CD14-positive monocyte (primary cell): ENCODE measurements at regions not wholly inside any gene's neighbourhood (a gene's known extent, or its start where the extent isn't known, plus 50 kb on each side); places are given as distances from the start of the nearest gene placed in this dataset.

Experiments
- DNase-seq, 3 donors: peaks; one replicate each; pipeline ENCODE4 v3.0.0-alpha.2; 2011 to 2022
- H2AFZ ChIP-seq: 2 replicates; pipeline ENCODE4 v1.6.0; 2012; ENCODE audit warnings: mild to moderate bottlenecking, low read depth, low read length, inconsistent platforms; ENCODE audit not compliant: insufficient read depth, poor library complexity, severe bottlenecking
- H3K27ac ChIP-seq, 2 donors: 1 replicate in 1 of 2; 2 replicates in 1 of 2; pipeline ENCODE4 v1.5.1; 2012 to 2013; ENCODE audit warnings: low read length in 2 of 2, control low read depth in 1 of 2, inconsistent platforms in 1 of 2, low read depth in 1 of 2, mild to moderate bottlenecking in 1 of 2
- H3K27me3 ChIP-seq, 2 donors: one replicate each; pipeline versions ENCODE4 v1.6.0 to v1.6.1; 2011 to 2013; ENCODE audit warnings: low read length in 2 of 2; ENCODE audit not compliant: control insufficient read depth in 2 of 2, insufficient read depth in 2 of 2
- H3K36me3 ChIP-seq, 2 donors: replicated peaks in 1 of 2; 1 replicate in 1 of 2; 2 replicates in 1 of 2; pipeline versions ENCODE4 v1.5.1 to v1.6.1; 2012 to 2013; ENCODE audit warnings: low read length in 2 of 2, control low read depth in 1 of 2, inconsistent platforms in 1 of 2, mild to moderate bottlenecking in 1 of 2; ENCODE audit not compliant: insufficient read depth in 2 of 2, control insufficient read depth in 1 of 2
- H3K4me1 ChIP-seq, 2 donors: 1 replicate in 1 of 2; 2 replicates in 1 of 2; pipeline versions ENCODE4 v1.5.1 to v1.6.1; 2012 to 2013; ENCODE audit warnings: low read length in 2 of 2, control low read depth in 1 of 2, inconsistent platforms in 1 of 2, mild to moderate bottlenecking in 1 of 2, moderate library complexity in 1 of 2; ENCODE audit not compliant: insufficient read depth in 2 of 2, control insufficient read depth in 1 of 2
- H3K4me2 ChIP-seq: replicated peaks from 2 replicates; pipeline ENCODE3; 2012; ENCODE audit warnings: low read length, moderate library complexity, mild to moderate bottlenecking; ENCODE audit not compliant: poor library complexity, severe bottlenecking; ENCODE audit errors: extremely low read depth
- H3K4me3 ChIP-seq, 3 experiments: fragments of 200-600 bp in 1 of 3; sonication (generic) in 1 of 3; replicated peaks in 1 of 3; 1 replicate in 2 of 3; 2 replicates in 1 of 3; pipeline ENCODE4 v1.5.1; 2011 to 2013; ENCODE audit warnings: low read length in 3 of 3, mild to moderate bottlenecking in 3 of 3, control low read depth in 2 of 3, low read depth in 2 of 3, inconsistent platforms in 1 of 3, moderate library complexity in 1 of 3
- H3K79me2 ChIP-seq: 2 replicates; pipeline ENCODE4 v1.6.0; 2012; ENCODE audit warnings: mild to moderate bottlenecking, control low read depth, inconsistent platforms, low read length, moderate library complexity; ENCODE audit not compliant: insufficient read depth
- H3K9ac ChIP-seq: 2 replicates; pipeline ENCODE4 v1.6.0; 2017; ENCODE audit warnings: low read length, mild to moderate bottlenecking; ENCODE audit not compliant: insufficient read depth, poor library complexity, severe bottlenecking
- H3K9me3 ChIP-seq, 2 donors: replicated peaks in 1 of 2; 1 replicate in 1 of 2; 2 replicates in 1 of 2; pipeline versions ENCODE4 v1.5.1 to v1.6.1; 2012 to 2013; ENCODE audit warnings: low read length in 2 of 2, control low read depth in 1 of 2; ENCODE audit not compliant: control insufficient read depth in 1 of 2, insufficient read depth in 1 of 2
- H4K20me1 ChIP-seq: 2 replicates; pipeline ENCODE4 v1.6.0; 2012; ENCODE audit warnings: mild to moderate bottlenecking, low read length, control low read depth, moderate library complexity; ENCODE audit not compliant: insufficient read depth
- H3K27ac Mint-ChIP-seq, 7 donors: one replicate each; pipeline ENCODE4 v1.8.0; 2020; ENCODE audit warnings: mild to moderate bottlenecking in 7 of 7, mixed read lengths in 7 of 7, moderate library complexity in 6 of 7, inconsistent platforms in 2 of 7
- H3K27me3 Mint-ChIP-seq, 3 donors: one replicate each; pipeline ENCODE4 v1.8.0; 2021 to 2022; ENCODE audit warnings: low read depth in 3 of 3, mild to moderate bottlenecking in 3 of 3, mixed read lengths in 3 of 3, moderate library complexity in 3 of 3, inconsistent platforms in 1 of 3
- H3K36me3 Mint-ChIP-seq, 2 donors: one replicate each; pipeline ENCODE4 v1.8.0; 2020; ENCODE audit warnings: mixed read lengths in 2 of 2, inconsistent platforms in 1 of 2, mild to moderate bottlenecking in 1 of 2
- H3K4me1 Mint-ChIP-seq: one replicate; pipeline ENCODE4 v1.8.0; 2020; ENCODE audit warnings: mild to moderate bottlenecking, mixed read lengths
- H3K4me3 Mint-ChIP-seq, 2 donors: one replicate each; pipeline ENCODE4 v1.8.0; 2020; ENCODE audit warnings: mild to moderate bottlenecking in 2 of 2, mixed read lengths in 2 of 2, moderate library complexity in 1 of 2
- H3K9me3 Mint-ChIP-seq, 7 donors: one replicate each; pipeline ENCODE4 v1.8.0; 2020 to 2022; ENCODE audit warnings: mixed read lengths in 7 of 7, mild to moderate bottlenecking in 6 of 7, moderate library complexity in 6 of 7, inconsistent platforms in 2 of 7
- CTCF ChIP-seq: fragments of 200-600 bp; IDR thresholded peaks from one replicate; pipeline ENCODE4 v1.8.0; 2022; ENCODE audit warnings: antibody characterized with exemption, mild to moderate bottlenecking
- WGBS: methylation state at CpG from one replicate; pipeline ENCODE4 v1.1.5; 2013; ENCODE audit warnings: missing lambda C conversion rate; ENCODE audit not compliant: insufficient coverage; 5-methylcytosine and 5-hydroxymethylcytosine counted together
- intact Hi-C, 2 donors: fragments of 100-400 bp; cut with micrococcal nuclease; formaldehyde crosslinking; loops; one replicate each; pipeline versions ENCODE4 v1.15.0 to v1.15.1; 2023

DNA sequence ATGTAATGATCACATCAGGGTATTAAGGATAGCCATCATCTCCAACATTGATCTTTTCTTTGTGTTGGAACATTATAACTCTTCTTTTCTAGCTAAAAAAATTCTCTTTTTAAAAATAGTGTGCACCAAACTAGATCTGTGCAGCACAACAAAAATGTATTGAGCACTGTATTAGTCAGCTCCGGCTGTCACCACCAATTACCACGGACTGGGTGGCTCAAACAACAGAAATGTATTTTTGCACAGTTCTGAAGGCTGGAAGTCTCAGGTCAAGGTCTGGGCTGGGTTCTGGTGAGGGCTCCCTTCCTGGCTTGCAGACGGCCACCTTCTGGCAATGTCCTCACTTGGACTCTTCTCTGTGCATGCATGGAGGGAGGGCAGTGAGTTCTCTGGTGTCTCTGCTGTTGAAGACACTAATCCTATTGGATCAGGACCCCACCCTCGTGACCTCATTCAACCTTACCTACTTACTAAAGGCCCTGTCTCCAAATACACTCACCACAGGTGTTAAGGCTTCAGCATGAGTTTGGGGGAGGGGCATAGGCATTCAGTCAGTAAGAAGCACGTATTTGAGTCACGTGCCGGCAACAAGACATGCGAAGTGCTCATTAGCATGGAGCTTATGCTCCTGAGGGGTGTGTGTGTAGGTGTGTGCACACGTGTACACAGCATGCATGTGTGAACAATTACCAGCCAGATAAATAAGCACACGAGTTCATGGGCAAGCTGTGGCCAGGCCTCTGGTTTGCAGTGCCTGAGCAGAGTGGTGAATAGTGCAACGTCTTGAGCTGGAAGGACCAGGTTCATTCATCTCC lies 89.4 kb upstream of the SH3PXD2B start:
- Histone ChIP-seq H3K27me3 (no peaks in the 10 kb centered on the region), H4K20me1 (no peaks in the 10 kb centered on the region), H3K27ac (no peak overlapping the region), H3K4me3 (no peak overlapping the region), H3K9me3 (no peaks in the 10 kb centered on the region), H3K36me3 (no peaks in the 10 kb centered on the region), H3K79me2 (no peaks in the 10 kb centered on the region), H3K4me2 (no peak overlapping the region), H3K9ac (no peak overlapping the region), H2AFZ (no peak overlapping the region), H3K4me1 (no peaks in the 10 kb centered on the region)
- no peak for TF ChIP-seq CTCF
- DNase-seq: no peak
- H3K27ac Mint-ChIP-seq: no peak overlapping the region
- H3K9me3 Mint-ChIP-seq: peaks cover 0 to 2% (median 0%) of the 10 kb centered on the region in 7 donors
- H3K27me3 Mint-ChIP-seq: peaks cover 1 to 8% (median 7%) of the 10 kb centered on the region in 3 donors
- intact Hi-C loops: no loop called here
- WGBS: 93% methylated on average over 9 of the region's 11 CpGs
- no peak overlapping the region for H3K4me3 Mint-ChIP-seq
- no peaks in the 10 kb centered on the region for H3K36me3 Mint-ChIP-seq
- H3K4me1 Mint-ChIP-seq: no peaks in the 10 kb centered on the region

DNA sequence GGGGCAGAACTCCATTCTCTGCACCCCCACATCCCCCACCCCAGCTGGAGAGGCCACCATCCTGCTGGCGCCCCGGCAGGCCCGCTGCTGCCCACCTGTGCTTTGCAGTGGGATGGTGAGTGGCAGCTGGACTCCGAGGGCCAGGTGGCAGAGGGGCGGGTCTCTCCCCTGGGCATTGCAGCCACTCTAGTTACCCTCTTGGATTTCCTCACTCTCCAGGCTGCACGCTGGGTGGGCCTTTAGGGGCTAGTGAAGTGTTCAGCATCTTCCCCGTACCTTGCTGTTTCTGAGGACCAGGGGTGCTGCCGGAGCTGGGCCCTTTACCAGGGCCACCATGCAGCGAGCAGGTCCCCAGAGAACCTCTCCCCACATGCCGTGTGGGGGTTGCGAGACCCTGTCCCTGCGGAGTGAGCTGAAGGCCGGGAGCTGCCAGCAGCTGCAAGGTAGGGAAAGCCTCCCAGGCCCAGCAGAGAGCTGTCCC lies 88.4 kb upstream of the SH3PXD2B start:
- no peak overlapping the region for H3K27ac ChIP-seq
- no peak overlapping the region for H3K4me2 ChIP-seq
- no peak overlapping the region for H3K9ac ChIP-seq
- no peaks in the 10 kb centered on the region for H3K36me3 ChIP-seq
- Mint-ChIP-seq H3K9me3 (peaks cover 0 to 2% (median 0%) of the 10 kb centered on the region in 7 donors), H3K4me1 (no peaks in the 10 kb centered on the region), H3K27me3 (peaks cover 1 to 12% (median 7%) of the 10 kb centered on the region in 3 donors), H3K27ac (no peak overlapping the region), H3K36me3 (no peaks in the 10 kb centered on the region), H3K4me3 (no peak overlapping the region)
- no peak for TF ChIP-seq CTCF
- no peaks in the 10 kb centered on the region for H3K79me2 ChIP-seq
- DNase-seq: no peak
- intact Hi-C loops: no loop called here
- 98% methylated on average over 8 of the region's 13 CpGs for WGBS
- no peaks in the 10 kb centered on the region for H3K27me3 ChIP-seq
- no peaks in the 10 kb centered on the region for H3K9me3 ChIP-seq
- no peaks in the 10 kb centered on the region for H3K4me1 ChIP-seq
- no peak overlapping the region for H2AFZ ChIP-seq
- H4K20me1 ChIP-seq: no peaks in the 10 kb centered on the region
- no peak overlapping the region for H3K4me3 ChIP-seq
